ENCODE measurements at regions not wholly inside any gene's neighbourhood (a gene's known extent, or its start where the extent isn't known, plus 50 kb on each side); places are given as distances from the start of the nearest gene placed in this dataset.

DNA sequence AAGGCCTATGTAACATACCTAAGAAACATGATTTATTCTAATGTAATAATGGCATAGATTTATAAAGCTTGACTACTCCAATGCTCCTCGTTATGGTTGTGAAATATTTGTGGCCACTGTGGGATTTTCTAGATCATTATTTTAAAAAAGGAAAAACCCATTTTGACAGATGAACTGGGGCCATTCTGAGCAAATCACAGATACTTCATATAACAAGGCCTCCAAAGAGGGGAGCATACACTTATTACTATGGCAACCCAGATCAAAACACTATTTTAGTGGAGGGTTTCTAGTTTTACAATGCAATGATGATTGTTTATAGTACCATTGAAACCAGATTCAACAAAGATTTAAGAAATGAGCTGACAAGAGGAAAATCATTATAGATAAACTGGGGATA lies 346.6 kb downstream of the ZNF326 start:
- BruUV-seq (replicated peaks): no TSS peak

DNA sequence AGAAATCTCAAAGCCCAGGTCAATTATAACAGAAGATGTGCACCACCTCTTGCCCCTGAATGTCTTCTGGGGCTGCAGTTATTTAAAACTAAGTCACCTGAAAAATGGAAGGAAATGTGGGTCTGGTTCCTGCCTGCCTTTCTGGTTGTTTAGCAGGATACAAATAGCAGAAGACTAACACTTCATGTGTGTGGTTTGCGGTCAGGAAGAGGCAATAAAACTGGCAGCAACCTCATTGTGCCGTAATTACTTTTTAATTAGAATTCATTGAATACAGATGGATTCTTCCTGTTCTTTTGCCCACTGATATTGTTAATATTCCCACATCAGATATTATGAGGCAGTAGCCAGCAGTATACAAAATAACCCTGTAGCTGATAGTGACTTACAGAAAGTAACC lies 345.7 kb downstream of the ZNF326 start:
- Mint-ChIP-seq H3K4me3 (ENCODE audit: unreplicated experiment) (no peak overlapping the region), H3K36me3 (ENCODE audit: insufficient read depth, unreplicated experiment) (no peaks in the 10 kb centered on the region)
- CTCF ChIA-PET: interaction anchor here (0.6 kb wide), 1 partner anchor 246 kb away, joined by 3 read pairs; no protein-coding TSS in a partner anchor

More for the DNA sequence above, 346.6 kb downstream of the ZNF326 start:
- no peak overlapping the region for H3K4me3 Mint-ChIP-seq (ENCODE audit: unreplicated experiment)
- intact Hi-C loops (cut with micrococcal nuclease): no loop called here
- no peaks in the 10 kb centered on the region for H3K27me3 Mint-ChIP-seq (ENCODE audit: insufficient read depth, unreplicated experiment)
- DNase-seq (ENCODE audit: unreplicated experiment): no peak
- H3K27ac Mint-ChIP-seq (ENCODE audit: low read depth, unreplicated experiment): no peak overlapping the region
- H3K9me3 Mint-ChIP-seq (ENCODE audit: unreplicated experiment): no peaks in the 10 kb centered on the region
- TF ChIP-seq, protein P1, sequence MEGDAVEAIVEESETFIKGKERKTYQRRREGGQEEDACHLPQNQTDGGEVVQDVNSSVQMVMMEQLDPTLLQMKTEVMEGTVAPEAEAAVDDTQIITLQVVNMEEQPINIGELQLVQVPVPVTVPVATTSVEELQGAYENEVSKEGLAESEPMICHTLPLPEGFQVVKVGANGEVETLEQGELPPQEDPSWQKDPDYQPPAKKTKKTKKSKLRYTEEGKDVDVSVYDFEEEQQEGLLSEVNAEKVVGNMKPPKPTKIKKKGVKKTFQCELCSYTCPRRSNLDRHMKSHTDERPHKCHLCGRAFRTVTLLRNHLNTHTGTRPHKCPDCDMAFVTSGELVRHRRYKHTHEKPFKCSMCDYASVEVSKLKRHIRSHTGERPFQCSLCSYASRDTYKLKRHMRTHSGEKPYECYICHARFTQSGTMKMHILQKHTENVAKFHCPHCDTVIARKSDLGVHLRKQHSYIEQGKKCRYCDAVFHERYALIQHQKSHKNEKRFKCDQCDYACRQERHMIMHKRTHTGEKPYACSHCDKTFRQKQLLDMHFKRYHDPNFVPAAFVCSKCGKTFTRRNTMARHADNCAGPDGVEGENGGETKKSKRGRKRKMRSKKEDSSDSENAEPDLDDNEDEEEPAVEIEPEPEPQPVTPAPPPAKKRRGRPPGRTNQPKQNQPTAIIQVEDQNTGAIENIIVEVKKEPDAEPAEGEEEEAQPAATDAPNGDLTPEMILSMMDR (IDR thresholded peaks at IDR 0.05; ENCODE audit: unreplicated experiment): no peak
- ChIA-PET POLR2A (no interaction called here), CTCF (no interaction called here)
- no peaks in the 10 kb centered on the region for H3K4me1 Mint-ChIP-seq (ENCODE audit: insufficient read depth, unreplicated experiment)
- no peaks in the 10 kb centered on the region for H3K36me3 Mint-ChIP-seq (ENCODE audit: insufficient read depth, unreplicated experiment)

DNA sequence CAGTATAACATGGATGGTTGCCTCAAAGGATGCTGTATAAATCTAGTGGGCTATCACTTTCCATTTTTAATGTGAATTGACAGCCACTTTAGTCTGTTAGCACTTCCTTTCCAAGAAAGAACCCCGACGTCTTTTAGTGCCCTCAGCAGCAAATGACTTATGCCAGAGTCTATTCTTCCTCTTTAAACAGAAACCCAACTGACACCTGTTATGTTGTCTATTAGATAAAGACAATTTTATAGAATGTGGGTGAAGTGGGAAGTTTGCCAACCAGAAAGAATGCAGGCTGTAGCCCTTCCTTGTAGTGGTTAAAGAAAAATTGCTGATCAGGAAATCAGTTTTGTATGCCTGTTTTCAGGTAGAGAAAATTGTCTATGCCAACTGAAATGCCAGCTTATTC lies 344.9 kb downstream of the ZNF326 start:
- Mint-ChIP-seq H3K4me1 (ENCODE audit: insufficient read depth, unreplicated experiment) (no peaks in the 10 kb centered on the region), H3K9me3 (ENCODE audit: unreplicated experiment) (no peaks in the 10 kb centered on the region), H3K36me3 (ENCODE audit: insufficient read depth, unreplicated experiment) (no peaks in the 10 kb centered on the region), H3K27me3 (ENCODE audit: insufficient read depth, unreplicated experiment) (no peaks in the 10 kb centered on the region), H3K27ac (ENCODE audit: low read depth, unreplicated experiment) (no peak overlapping the region), H3K4me3 (ENCODE audit: unreplicated experiment) (no peak overlapping the region)
- no TSS peak for BruUV-seq (replicated peaks)
- intact Hi-C loops (cut with micrococcal nuclease): no loop called here
- CTCF ChIA-PET: no interaction called here
- POLR2A ChIA-PET: no interaction called here
- no peak for DNase-seq (ENCODE audit: unreplicated experiment)
- TF ChIP-seq, protein P1 (IDR thresholded peaks at IDR 0.05; ENCODE audit: unreplicated experiment): no peak

More for the DNA sequence above, 345.7 kb downstream of the ZNF326 start:
- intact Hi-C loops (cut with micrococcal nuclease): no loop called here
- POLR2A ChIA-PET: no interaction called here
- TF ChIP-seq, protein P1 (IDR thresholded peaks at IDR 0.05; ENCODE audit: unreplicated experiment): no peak
- H3K4me1 Mint-ChIP-seq (ENCODE audit: insufficient read depth, unreplicated experiment): no peaks in the 10 kb centered on the region
- H3K27ac Mint-ChIP-seq (ENCODE audit: low read depth, unreplicated experiment): no peak overlapping the region
- H3K9me3 Mint-ChIP-seq (ENCODE audit: unreplicated experiment): no peaks in the 10 kb centered on the region
- DNase-seq (ENCODE audit: unreplicated experiment): no peak
- no TSS peak for BruUV-seq (replicated peaks)
- H3K27me3 Mint-ChIP-seq (ENCODE audit: insufficient read depth, unreplicated experiment): no peaks in the 10 kb centered on the region

DNA sequence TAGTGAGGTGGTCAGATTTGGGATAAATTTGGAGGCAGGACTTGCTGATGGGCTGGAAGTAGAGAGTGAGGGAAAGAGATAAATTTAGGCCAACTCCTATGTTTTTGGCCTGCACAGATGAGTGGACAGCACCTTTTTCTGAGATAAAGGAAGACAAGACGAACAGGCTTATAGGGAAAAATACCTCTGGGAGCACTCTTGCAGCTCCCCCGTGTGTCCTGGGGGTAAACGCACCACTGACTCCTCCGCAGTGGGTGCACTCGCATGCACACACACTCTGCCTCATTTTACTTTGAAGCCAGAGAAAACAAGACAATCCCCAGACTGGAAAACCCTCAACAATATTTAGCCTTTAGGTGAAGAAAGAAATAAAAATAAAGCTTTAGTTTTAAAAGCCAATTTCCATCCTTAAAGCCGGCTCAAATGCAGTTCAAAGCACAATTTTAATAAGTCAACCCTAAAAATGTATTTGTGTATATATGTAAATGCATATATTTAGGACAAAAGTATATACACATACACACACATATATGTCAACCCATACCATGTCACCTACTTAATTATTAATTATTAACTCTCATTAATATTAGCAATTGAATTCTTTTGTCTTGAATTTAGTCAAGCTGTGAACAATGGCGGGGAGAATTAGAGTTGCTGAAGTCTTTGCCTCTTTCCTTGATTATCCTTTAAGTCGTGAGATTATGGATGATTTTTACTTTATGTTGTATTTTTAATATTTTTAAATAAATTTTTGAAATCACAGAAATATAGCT lies 341.8 kb downstream of the ZNF326 start:
- H3K27ac Mint-ChIP-seq (ENCODE audit: low read depth, unreplicated experiment): no peak overlapping the region
- no peaks in the 10 kb centered on the region for H3K27me3 Mint-ChIP-seq (ENCODE audit: insufficient read depth, unreplicated experiment)
- no peaks in the 10 kb centered on the region for H3K36me3 Mint-ChIP-seq (ENCODE audit: insufficient read depth, unreplicated experiment)
- ChIA-PET POLR2A (interaction anchor here (1.0 kb wide), 1 partner anchor 9 kb away, joined by 3 read pairs; no protein-coding TSS in a partner anchor), CTCF (interaction anchor here (0.6 kb wide), 1 partner anchor 942 kb away, joined by 3 read pairs; no protein-coding TSS in a partner anchor)
- H3K4me1 Mint-ChIP-seq (ENCODE audit: insufficient read depth, unreplicated experiment): no peaks in the 10 kb centered on the region
- TF ChIP-seq, protein P1 (IDR thresholded peaks at IDR 0.05; ENCODE audit: unreplicated experiment): no peak
- no peak overlapping the region for H3K4me3 Mint-ChIP-seq (ENCODE audit: unreplicated experiment)
- no TSS peak for BruUV-seq (replicated peaks)
- H3K9me3 Mint-ChIP-seq (ENCODE audit: unreplicated experiment): no peaks in the 10 kb centered on the region
- no peak for DNase-seq (ENCODE audit: unreplicated experiment)
- intact Hi-C loops (cut with micrococcal nuclease): no loop called here

Data from MCF 10A (cell line).